Body of pancreas (tissue), 4 donors: ENCODE measurements at regions not wholly inside any gene's neighbourhood (a gene's known extent, or its start where the extent isn't known, plus 50 kb on each side); places are given as distances from the start of the nearest gene placed in this dataset.

Source experiments
- ATAC-seq: fragments of 150-250 bp; one replicate; pipeline ENCODE4 v1.9.1; 2016
- DNase-seq, 4 donors: peaks; one replicate each; pipeline ENCODE4 v3.0.0-alpha.2; 2019
- H3K27ac ChIP-seq, 4 donors: fragments of 200-600 bp; sonication (generic); 1 replicate in 3 of 4; 2 replicates in 1 of 4; pipeline versions ENCODE4 v1.5.1 to v1.6.1; 2016 to 2019; ENCODE audit warnings: mild to moderate bottlenecking in 1 of 4, mixed read lengths in 1 of 4, moderate library complexity in 1 of 4
- H3K27me3 ChIP-seq, 2 donors: fragments of 200-600 bp; sonication (generic); one replicate each; pipeline ENCODE4 v1.6.0; 2016; ENCODE audit warnings: mild to moderate bottlenecking in 1 of 2
- H3K36me3 ChIP-seq, 2 donors: fragments of 200-600 bp; sonication (generic); replicated peaks in 1 of 2; 2 replicates each; pipeline ENCODE4 v1.5.1; 2016; ENCODE audit warnings: low read depth in 2 of 2; ENCODE audit not compliant: insufficient read depth in 1 of 2
- H3K4me1 ChIP-seq: fragments of 200-600 bp; sonication (generic); one replicate; pipeline ENCODE4 v1.6.0; 2016
- H3K4me3 ChIP-seq, 2 donors: fragments of 200-600 bp; sonication (generic); 1 replicate in 1 of 2; 2 replicates in 1 of 2; pipeline ENCODE4 v1.5.1; 2016 to 2019
- H3K9me3 ChIP-seq, 3 donors: fragments of 200-600 bp; sonication (generic); 1 replicate in 2 of 3; 2 replicates in 1 of 3; pipeline ENCODE4 v1.5.1; 2016
- POLR2A ChIP-seq, 3 donors: fragments of 450-650 bp; IDR thresholded peaks; one replicate each; pipeline ENCODE4 v1.6.1; 2016; ENCODE audit warnings: antibody characterized with exemption in 3 of 3, mild to moderate bottlenecking in 2 of 3
- WGBS, 2 donors: methylation state at CpG; one replicate each; pipeline ENCODE4 v1.1.5; 2017; 5-methylcytosine and 5-hydroxymethylcytosine counted together
- intact Hi-C: fragments of 100-400 bp; cut with DNase I; formaldehyde crosslinking; loops from one replicate; pipeline ENCODE4 v1.15.1; 2023
- TF ChIP-seq, protein P1 (sequence below), 7 experiments: fragments of 450-650 bp in 4 of 7; fragments of 200-600 bp in 3 of 7; sonication (generic) in 3 of 7; IDR thresholded peaks; one replicate each; pipeline ENCODE4 v1.5.1; 2016 to 2019; ENCODE audit warnings: antibody characterized with exemption in 7 of 7

DNA sequence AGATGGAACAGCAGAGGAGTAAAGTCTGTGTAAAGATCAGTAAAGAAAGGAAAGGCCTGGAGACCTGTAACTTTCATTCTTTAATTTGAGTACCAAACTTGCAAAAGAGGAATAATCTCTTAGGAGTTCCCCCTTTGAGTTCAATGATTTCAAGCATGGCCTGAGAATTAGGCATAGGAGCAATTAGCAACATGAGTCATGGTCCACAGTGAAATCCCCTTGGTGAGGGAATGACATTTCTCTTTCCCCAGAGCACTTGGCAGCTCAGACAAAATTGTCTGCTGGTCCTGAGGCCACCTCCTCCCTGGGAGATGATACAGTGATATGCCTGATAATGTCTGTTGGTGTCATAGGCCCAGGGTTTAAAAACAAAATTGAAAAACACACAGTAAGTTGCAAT, 81.4 kb upstream of the CRBN start:
- TF ChIP-seq, protein P1, sequence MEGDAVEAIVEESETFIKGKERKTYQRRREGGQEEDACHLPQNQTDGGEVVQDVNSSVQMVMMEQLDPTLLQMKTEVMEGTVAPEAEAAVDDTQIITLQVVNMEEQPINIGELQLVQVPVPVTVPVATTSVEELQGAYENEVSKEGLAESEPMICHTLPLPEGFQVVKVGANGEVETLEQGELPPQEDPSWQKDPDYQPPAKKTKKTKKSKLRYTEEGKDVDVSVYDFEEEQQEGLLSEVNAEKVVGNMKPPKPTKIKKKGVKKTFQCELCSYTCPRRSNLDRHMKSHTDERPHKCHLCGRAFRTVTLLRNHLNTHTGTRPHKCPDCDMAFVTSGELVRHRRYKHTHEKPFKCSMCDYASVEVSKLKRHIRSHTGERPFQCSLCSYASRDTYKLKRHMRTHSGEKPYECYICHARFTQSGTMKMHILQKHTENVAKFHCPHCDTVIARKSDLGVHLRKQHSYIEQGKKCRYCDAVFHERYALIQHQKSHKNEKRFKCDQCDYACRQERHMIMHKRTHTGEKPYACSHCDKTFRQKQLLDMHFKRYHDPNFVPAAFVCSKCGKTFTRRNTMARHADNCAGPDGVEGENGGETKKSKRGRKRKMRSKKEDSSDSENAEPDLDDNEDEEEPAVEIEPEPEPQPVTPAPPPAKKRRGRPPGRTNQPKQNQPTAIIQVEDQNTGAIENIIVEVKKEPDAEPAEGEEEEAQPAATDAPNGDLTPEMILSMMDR (IDR thresholded peaks at IDR 0.05), result no peak
- TF ChIP-seq POLR2A (IDR thresholded peaks at IDR 0.05), result no peak
- no peaks in the 10 kb centered on the region for H3K36me3 ChIP-seq
- no peak for DNase-seq
- H3K27ac ChIP-seq, result no peak overlapping the region
- H3K4me3 ChIP-seq, result no peak overlapping the region
- no peaks in the 10 kb centered on the region for H3K4me1 ChIP-seq
- H3K9me3 ChIP-seq, result no peaks in the 10 kb centered on the region
- H3K27me3 ChIP-seq, result no peaks in the 10 kb centered on the region
- no peak for ATAC-seq
- intact Hi-C loops, result no loop called here

DNA sequence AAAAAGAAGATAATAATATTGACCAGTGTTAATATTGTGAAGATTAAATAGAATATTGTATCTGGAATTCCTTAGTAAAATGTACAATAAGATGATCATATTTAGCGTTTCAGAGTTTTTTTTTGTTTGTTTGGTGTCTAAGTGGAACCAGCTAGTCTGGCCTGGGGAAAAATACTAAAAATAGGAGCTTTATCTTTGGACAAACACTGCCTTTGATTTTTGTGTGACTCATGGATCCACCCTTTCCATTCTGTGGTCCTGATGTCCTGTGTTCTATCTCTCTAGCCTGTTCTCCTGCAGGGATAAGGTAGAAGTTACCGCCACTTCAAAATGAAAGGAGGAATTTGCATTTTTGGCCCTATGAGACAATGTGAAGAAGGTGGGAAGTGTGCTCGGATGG, 79.7 kb upstream of the CRBN start:
- ATAC-seq, result no peak
- no peak for DNase-seq
- H3K27ac ChIP-seq, result no peak overlapping the region
- intact Hi-C loops, result no loop called here
- H3K9me3 ChIP-seq, result no peaks in the 10 kb centered on the region
- H3K27me3 ChIP-seq, result no peaks in the 10 kb centered on the region
- TF ChIP-seq, protein P1 (IDR thresholded peaks at IDR 0.05), result no peak
- TF ChIP-seq POLR2A (IDR thresholded peaks at IDR 0.05), result no peak
- WGBS, 2 donors, result 55 to 71% methylated on average over 3 of the region's 3 CpGs
- no peak overlapping the region for H3K4me3 ChIP-seq
- H3K36me3 ChIP-seq, result no peaks in the 10 kb centered on the region
- H3K4me1 ChIP-seq, result no peaks in the 10 kb centered on the region

DNA sequence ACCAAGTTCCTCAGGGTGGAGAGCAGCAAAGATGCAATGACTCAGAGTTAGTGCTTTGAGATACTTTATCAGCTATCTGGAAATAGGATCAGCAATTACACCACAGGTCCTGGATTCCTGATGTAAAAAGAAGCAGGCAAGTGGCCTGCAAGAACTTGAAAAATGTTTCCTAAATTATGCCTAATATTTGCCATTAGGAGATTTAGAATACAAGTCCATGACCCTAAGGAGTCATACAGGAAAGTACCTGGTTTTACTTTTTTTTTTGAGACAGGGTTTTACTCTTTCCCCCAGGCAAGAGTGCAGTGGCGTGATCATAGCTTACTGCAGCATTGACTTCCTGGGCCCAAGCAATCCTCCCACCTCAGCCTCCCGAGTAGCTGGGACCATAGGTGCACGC, 78.8 kb upstream of the CRBN start:
- no peaks in the 10 kb centered on the region for H3K36me3 ChIP-seq
- ATAC-seq (no peak), DNase-seq (no peak)
- intact Hi-C loops, result no loop called here
- no peaks in the 10 kb centered on the region for H3K9me3 ChIP-seq
- 62 to 88% methylated on average over 3 of the region's 3 CpGs for WGBS, 2 donors
- H3K4me1 ChIP-seq, result no peaks in the 10 kb centered on the region
- no peak overlapping the region for H3K27ac ChIP-seq
- no peak overlapping the region for H3K4me3 ChIP-seq
- no peaks in the 10 kb centered on the region for H3K27me3 ChIP-seq
- TF ChIP-seq, protein P1 (IDR thresholded peaks at IDR 0.05), result no peak
- no peak for TF ChIP-seq POLR2A (IDR thresholded peaks at IDR 0.05)

DNA sequence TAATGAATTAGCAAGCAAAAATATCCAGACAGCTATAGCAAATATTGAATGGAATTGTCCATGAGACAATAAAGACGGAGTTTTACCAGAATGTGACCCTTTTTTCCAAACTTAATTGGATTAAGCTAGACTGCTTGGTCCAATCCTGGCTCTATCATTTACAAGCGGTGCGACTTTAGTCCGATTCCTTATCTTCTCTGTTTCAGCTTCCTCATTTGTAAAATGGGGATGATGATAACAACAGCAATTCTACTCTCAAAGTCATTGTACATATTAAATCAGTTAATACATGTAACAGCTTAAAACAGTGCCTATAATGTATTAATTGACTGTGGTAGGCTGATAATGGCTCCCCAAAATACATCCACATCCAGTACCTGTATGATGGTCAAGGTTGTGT, 62.1 kb upstream of the CRBN start:
- TF ChIP-seq, protein P1 (IDR thresholded peaks at IDR 0.05), result no peak
- no peak for TF ChIP-seq POLR2A (IDR thresholded peaks at IDR 0.05)
- Histone ChIP-seq H3K4me3 (no peak overlapping the region), H3K9me3 (no peaks in the 10 kb centered on the region), H3K27me3 (no peaks in the 10 kb centered on the region), H3K36me3 (no peaks in the 10 kb centered on the region), H3K27ac (no peak overlapping the region), H3K4me1 (no peaks in the 10 kb centered on the region)
- DNase-seq (no peak), ATAC-seq (no peak)
- WGBS, 2 donors, result 72 to 81% methylated on average over 4 of the region's 4 CpGs
- intact Hi-C loops, result no loop called here

DNA sequence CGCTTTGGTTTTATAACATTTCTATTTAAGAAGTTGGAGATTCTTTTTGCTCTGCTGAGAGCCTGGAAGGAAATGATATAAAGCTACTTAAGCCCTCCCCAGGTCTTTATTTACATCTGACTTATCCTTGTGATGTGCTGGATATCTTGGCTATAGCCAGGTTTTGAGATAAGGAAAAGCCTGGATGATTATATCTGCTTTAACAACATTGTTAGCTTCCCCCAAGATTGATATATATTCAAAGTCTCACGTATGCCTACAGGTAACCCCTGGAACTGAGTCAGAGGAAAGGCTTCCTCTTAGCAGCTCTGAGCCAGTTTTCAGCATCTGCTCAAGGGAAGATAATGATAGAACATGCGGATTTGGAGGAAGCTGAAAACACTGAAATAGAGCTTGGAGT, 61.5 kb upstream of the CRBN start:
- H3K27me3 ChIP-seq, result no peaks in the 10 kb centered on the region
- no peak overlapping the region for H3K4me3 ChIP-seq
- 28 to 30% methylated on average over 3 of the region's 3 CpGs for WGBS, 2 donors
- H3K36me3 ChIP-seq, result no peaks in the 10 kb centered on the region
- intact Hi-C loops, result no loop called here
- H3K27ac ChIP-seq, result no peak overlapping the region
- no peak for TF ChIP-seq POLR2A (IDR thresholded peaks at IDR 0.05)
- TF ChIP-seq, protein P1 (IDR thresholded peaks at IDR 0.05), result no peak
- ATAC-seq, result no peak
- no peaks in the 10 kb centered on the region for H3K4me1 ChIP-seq
- no peak for DNase-seq
- no peaks in the 10 kb centered on the region for H3K9me3 ChIP-seq
